GM23248 (cell line): ENCODE measurements at regions not wholly inside any gene's neighbourhood (a gene's known extent, or its start where the extent isn't known, plus 50 kb on each side); places are given as distances from the start of the nearest gene placed in this dataset.

Experiments
- EZH2 ChIP-seq: fragments of 200-600 bp; sonication (generic); IDR thresholded peaks from 2 replicates; pipeline ENCODE4 v1.6.1; 2018; ENCODE audit warnings: antibody characterized with exemption, mild to moderate bottlenecking; ENCODE audit not compliant: insufficient read depth, poor library complexity, severe bottlenecking
- EZH2phosphoT487 ChIP-seq: fragments of 200-600 bp; sonication (generic); IDR thresholded peaks from 2 replicates; pipeline ENCODE4 v1.6.1; 2018; ENCODE audit warnings: antibody characterized with exemption, moderate library complexity, mild to moderate bottlenecking, low read depth; ENCODE audit not compliant: insufficient read depth

GRCh38 chr17:73831699-73832098, 187.5 kb upstream of the SDK2 start:
- TF ChIP-seq EZH2 (no peak), EZH2phosphoT487 (no peak)
